Stimulated activated memory B cell treated with anti-CD40 and anti-IgM and Interleukin-4, amounts not matched to agents 10 μg/mL and 1 μg/mL and 100 μg/mL, for 72 hours (primary cell): ENCODE measurements at regions not wholly inside any gene's neighbourhood (a gene's known extent, or its start where the extent isn't known, plus 50 kb on each side); places are given as distances from the start of the nearest gene placed in this dataset.
"Not testable (repeated sequence)": the region's sequence is repeated elsewhere in the genome, so short reads cannot be mapped to it uniquely, and the experiment has no call there.

Experiments used
- ATAC-seq: fragments of 150-1000 bp; cut with Tn5 transposase; 2 replicates; pipeline ENCODE4 v1.10.0; 2021
- H3K27ac Mint-ChIP-seq: one replicate; pipeline ENCODE4 v1.8.0; 2022; ENCODE audit warnings: mild to moderate bottlenecking, mixed read lengths
- H3K27me3 Mint-ChIP-seq: one replicate; pipeline ENCODE4 v1.8.0; 2022; ENCODE audit warnings: mixed read lengths
- H3K36me3 Mint-ChIP-seq: one replicate; pipeline ENCODE4 v1.8.0; 2022; ENCODE audit warnings: mixed read lengths
- H3K4me1 Mint-ChIP-seq: one replicate; pipeline ENCODE4 v1.8.0; 2022; ENCODE audit warnings: mixed read lengths
- H3K4me3 Mint-ChIP-seq: one replicate; pipeline ENCODE4 v1.8.0; 2022; ENCODE audit warnings: mild to moderate bottlenecking, moderate library complexity, mixed read lengths
- H3K9me3 Mint-ChIP-seq: one replicate; pipeline ENCODE4 v1.8.0; 2022; ENCODE audit warnings: mixed read lengths

- Mint-ChIP-seq H3K4me3 (peak overlapping the region; percentile 29), H3K9me3 (no peaks in the 10 kb centered on the region), H3K27ac (peak overlapping the region; percentile 55), H3K36me3 (no peaks in the 10 kb centered on the region), H3K27me3 (no peaks in the 10 kb centered on the region), H3K4me1 (peaks cover 37% of the 10 kb centered on the region)
- peak; percentile 83 for ATAC-seq
These were observed 202.3 kb downstream of the PARM1 start for GRCh38 chr4:75135068-75135825.

- not testable (repeated sequence) for ATAC-seq, H3K36me3 Mint-ChIP-seq, H3K27ac Mint-ChIP-seq
These were observed 194.0 kb downstream of the PARM1 start for GRCh38 chr4:75126870-75127269.

GRCh38 chr4:75126058-75126457 is 193.1 kb downstream of the PARM1 start:
- Mint-ChIP-seq H3K9me3 (peaks cover 8% of the 10 kb centered on the region), H3K36me3 (no peaks in the 10 kb centered on the region), H3K27me3 (no peaks in the 10 kb centered on the region), H3K4me1 (no peaks in the 10 kb centered on the region), H3K4me3 (no peak overlapping the region), H3K27ac (no peak overlapping the region)
- no peak for ATAC-seq

More at GRCh38 chr4:75126870-75127269, 194.0 kb downstream of the PARM1 start:
- H3K9me3 Mint-ChIP-seq, H3K4me3 Mint-ChIP-seq, H3K27me3 Mint-ChIP-seq, H3K4me1 Mint-ChIP-seq: not testable (repeated sequence)

- Mint-ChIP-seq H3K27ac (peak overlapping the region; percentile 2), H3K27me3 (no peaks in the 10 kb centered on the region), H3K4me3 (no peak overlapping the region), H3K36me3 (peaks cover 6% of the 10 kb centered on the region), H3K9me3 (peaks cover 13% of the 10 kb centered on the region), H3K4me1 (no peaks in the 10 kb centered on the region)
- ATAC-seq = no peak
These were observed 189.6 kb downstream of the PARM1 start for GRCh38 chr4:75122424-75123014.

- H3K27ac Mint-ChIP-seq = no peak overlapping the region
These were observed 185.8 kb downstream of the PARM1 start for GRCh38 chr4:75118739-75119138.

GRCh38 chr4:75110061-75110460 is 177.1 kb downstream of the PARM1 start:
- no peak for ATAC-seq
- Mint-ChIP-seq H3K36me3 (no peaks in the 10 kb centered on the region), H3K4me1 (peaks cover 28% of the 10 kb centered on the region), H3K27me3 (no peaks in the 10 kb centered on the region), H3K4me3 (no peak overlapping the region), H3K9me3 (peaks cover 8% of the 10 kb centered on the region), H3K27ac (no peak overlapping the region)

More at GRCh38 chr4:75118739-75119138, 185.8 kb downstream of the PARM1 start:
- peaks cover 6% of the 10 kb centered on the region for H3K36me3 Mint-ChIP-seq
- H3K4me1 Mint-ChIP-seq = peaks cover 4% of the 10 kb centered on the region
- no peak overlapping the region for H3K4me3 Mint-ChIP-seq
- ATAC-seq = no peak
- H3K9me3 Mint-ChIP-seq = peaks cover 13% of the 10 kb centered on the region
- no peaks in the 10 kb centered on the region for H3K27me3 Mint-ChIP-seq

- peaks cover 18% of the 10 kb centered on the region for H3K4me1 Mint-ChIP-seq
- H3K36me3 Mint-ChIP-seq = no peaks in the 10 kb centered on the region
- H3K27ac Mint-ChIP-seq = peak overlapping the region; percentile 22
- no peak for ATAC-seq
- no peaks in the 10 kb centered on the region for H3K27me3 Mint-ChIP-seq
- no peak overlapping the region for H3K4me3 Mint-ChIP-seq
- peaks cover 8% of the 10 kb centered on the region for H3K9me3 Mint-ChIP-seq
These were observed 175.1 kb downstream of the PARM1 start for GRCh38 chr4:75107755-75108612.

- Mint-ChIP-seq H3K27me3 (no peaks in the 10 kb centered on the region), H3K4me3 (no peak overlapping the region), H3K36me3 (peaks cover 10% of the 10 kb centered on the region), H3K27ac (peak overlapping the region; percentile 62), H3K4me1 (peaks cover 48% of the 10 kb centered on the region), H3K9me3 (no peaks in the 10 kb centered on the region)
- ATAC-seq = no peak
These were observed 169.8 kb downstream of the PARM1 start for GRCh38 chr4:75102787-75103085.

- peak overlapping the region; percentile 62 for H3K27ac Mint-ChIP-seq
- H3K4me3 Mint-ChIP-seq = no peak overlapping the region
- H3K4me1 Mint-ChIP-seq = peaks cover 44% of the 10 kb centered on the region
- peaks cover 4% of the 10 kb centered on the region for H3K9me3 Mint-ChIP-seq
- H3K36me3 Mint-ChIP-seq = peaks cover 14% of the 10 kb centered on the region
- no peaks in the 10 kb centered on the region for H3K27me3 Mint-ChIP-seq
- ATAC-seq = peak; percentile 72
These were observed 169.2 kb downstream of the PARM1 start for GRCh38 chr4:75101906-75102786.
